GM12878 (cell line): ENCODE measurements at regions not wholly inside any gene's neighbourhood (a gene's known extent, or its start where the extent isn't known, plus 50 kb on each side); places are given as distances from the start of the nearest gene placed in this dataset.

Experiments
- EGR1 ChIP-seq, 2 experiments: IDR thresholded peaks; 1 replicate in 1 of 2; 2 replicates in 1 of 2; pipeline ENCODE4 v1.6.1; 2011 to 2012; ENCODE audit warnings: low read depth in 2 of 2, low read length in 2 of 2, borderline replicate concordance in 1 of 2, mild to moderate bottlenecking in 1 of 2, moderate library complexity in 1 of 2
- EP300 ChIP-seq, 2 experiments: fragments of 150-350 bp in 1 of 2; IDR thresholded peaks; 2 replicates each; pipeline ENCODE4 v1.6.1; 2011 to 2012; ENCODE audit warnings: low read depth in 2 of 2, low read length in 2 of 2, borderline replicate concordance in 1 of 2, improper control_type of control experiment in 1 of 2, inconsistent platforms in 1 of 2; ENCODE audit not compliant: control insufficient read depth in 1 of 2
- MYC ChIP-seq: IDR thresholded peaks from 2 replicates; pipeline ENCODE4 v1.6.1; 2011; ENCODE audit warnings: mild to moderate bottlenecking, low read length, moderate library complexity, inconsistent platforms; ENCODE audit not compliant: insufficient read depth, insufficient replicate concordance, insufficient read length, severe bottlenecking
- POLR2A ChIP-seq: IDR thresholded peaks from 2 replicates; pipeline ENCODE4 v1.6.1; 2011; ENCODE audit warnings: low read depth, mild to moderate bottlenecking, low read length
- POLR2AphosphoS2 ChIP-seq: IDR thresholded peaks from 2 replicates; pipeline ENCODE4 v1.6.1; 2011; ENCODE audit warnings: low read depth, mild to moderate bottlenecking, low read length, improper control_type of control experiment, moderate library complexity
- SIN3A ChIP-seq: IDR thresholded peaks from 2 replicates; pipeline ENCODE4 v1.6.1; 2012; ENCODE audit warnings: low read depth, low read length, improper control_type of control experiment
- TAF1 ChIP-seq: IDR thresholded peaks from 2 replicates; pipeline ENCODE4 v1.6.1; 2011; ENCODE audit warnings: mild to moderate bottlenecking, low read depth, low read length, borderline replicate concordance
- ZSCAN29 ChIP-seq: fragments of 450-650 bp; IDR thresholded peaks from 2 replicates; pipeline ENCODE4 v1.6.1; 2017; ENCODE audit warnings: mild to moderate bottlenecking, moderate library complexity
- ZZZ3 ChIP-seq: IDR thresholded peaks from 2 replicates; pipeline ENCODE4 v1.6.1; 2011; ENCODE audit warnings: low read depth; ENCODE audit not compliant: control insufficient read depth, insufficient read length
- TF ChIP-seq, protein P1 (sequence below): IDR thresholded peaks from 2 replicates; pipeline ENCODE4 v1.6.1; 2012; ENCODE audit warnings: low read length, inconsistent platforms
- TF ChIP-seq, protein P2 (sequence below): IDR thresholded peaks from 2 replicates; pipeline ENCODE4 v1.6.1; 2012; ENCODE audit warnings: mild to moderate bottlenecking, low read depth, low read length

DNA sequence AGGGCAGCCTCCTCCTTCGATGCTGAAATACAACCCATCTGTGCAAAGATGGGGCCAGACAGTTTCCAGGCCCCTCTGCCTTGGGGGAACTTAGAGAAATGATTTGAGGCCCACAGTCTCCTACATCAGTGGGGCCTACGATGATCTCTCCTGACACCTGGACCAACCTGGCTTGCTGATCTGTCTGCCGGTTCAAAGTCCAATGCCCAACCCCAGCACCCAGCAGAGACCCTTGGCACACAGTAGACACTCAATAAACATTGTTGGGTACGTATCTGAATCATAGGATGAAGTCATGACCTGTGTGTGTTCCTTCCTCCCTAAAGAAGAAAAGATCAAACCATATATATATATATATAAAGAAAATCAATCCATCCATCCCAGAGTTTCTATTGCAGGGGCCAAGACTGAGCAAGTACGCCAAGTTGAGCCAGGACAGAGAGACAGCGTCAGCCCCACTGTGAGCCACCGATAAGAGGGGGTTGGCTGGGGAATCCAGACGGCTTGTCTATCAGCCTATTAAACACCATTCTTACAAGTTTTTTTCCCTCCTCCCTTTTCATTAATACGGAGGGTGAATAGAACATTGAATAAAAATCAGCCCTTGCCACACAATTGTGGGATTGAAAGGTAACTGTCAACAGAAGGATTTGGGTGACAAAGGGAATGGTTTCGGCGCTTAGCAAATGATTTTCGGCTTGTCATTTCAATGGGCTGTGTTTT is 244.1 kb downstream of the MN1 start:
- TF ChIP-seq EP300 (IDR thresholded peaks at IDR 0.05; ENCODE audit: borderline replicate concordance in 1 of 2, control insufficient read depth in 1 of 2, low read depth in 2 of 2, low read length in 2 of 2) (no peak), POLR2A (no peak), EGR1 (IDR thresholded peaks at IDR 0.05; ENCODE audit: borderline replicate concordance in 1 of 2, low read depth in 2 of 2, low read length in 2 of 2) (no peak), MYC (no peak), TAF1 (no peak), ZZZ3 (no peak), SIN3A (no peak), ZSCAN29 (no peak), POLR2AphosphoS2 (no peak)
- TF ChIP-seq, protein P1, sequence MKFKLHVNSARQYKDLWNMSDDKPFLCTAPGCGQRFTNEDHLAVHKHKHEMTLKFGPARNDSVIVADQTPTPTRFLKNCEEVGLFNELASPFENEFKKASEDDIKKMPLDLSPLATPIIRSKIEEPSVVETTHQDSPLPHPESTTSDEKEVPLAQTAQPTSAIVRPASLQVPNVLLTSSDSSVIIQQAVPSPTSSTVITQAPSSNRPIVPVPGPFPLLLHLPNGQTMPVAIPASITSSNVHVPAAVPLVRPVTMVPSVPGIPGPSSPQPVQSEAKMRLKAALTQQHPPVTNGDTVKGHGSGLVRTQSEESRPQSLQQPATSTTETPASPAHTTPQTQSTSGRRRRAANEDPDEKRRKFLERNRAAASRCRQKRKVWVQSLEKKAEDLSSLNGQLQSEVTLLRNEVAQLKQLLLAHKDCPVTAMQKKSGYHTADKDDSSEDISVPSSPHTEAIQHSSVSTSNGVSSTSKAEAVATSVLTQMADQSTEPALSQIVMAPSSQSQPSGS = no peak
- TF ChIP-seq, protein P2, sequence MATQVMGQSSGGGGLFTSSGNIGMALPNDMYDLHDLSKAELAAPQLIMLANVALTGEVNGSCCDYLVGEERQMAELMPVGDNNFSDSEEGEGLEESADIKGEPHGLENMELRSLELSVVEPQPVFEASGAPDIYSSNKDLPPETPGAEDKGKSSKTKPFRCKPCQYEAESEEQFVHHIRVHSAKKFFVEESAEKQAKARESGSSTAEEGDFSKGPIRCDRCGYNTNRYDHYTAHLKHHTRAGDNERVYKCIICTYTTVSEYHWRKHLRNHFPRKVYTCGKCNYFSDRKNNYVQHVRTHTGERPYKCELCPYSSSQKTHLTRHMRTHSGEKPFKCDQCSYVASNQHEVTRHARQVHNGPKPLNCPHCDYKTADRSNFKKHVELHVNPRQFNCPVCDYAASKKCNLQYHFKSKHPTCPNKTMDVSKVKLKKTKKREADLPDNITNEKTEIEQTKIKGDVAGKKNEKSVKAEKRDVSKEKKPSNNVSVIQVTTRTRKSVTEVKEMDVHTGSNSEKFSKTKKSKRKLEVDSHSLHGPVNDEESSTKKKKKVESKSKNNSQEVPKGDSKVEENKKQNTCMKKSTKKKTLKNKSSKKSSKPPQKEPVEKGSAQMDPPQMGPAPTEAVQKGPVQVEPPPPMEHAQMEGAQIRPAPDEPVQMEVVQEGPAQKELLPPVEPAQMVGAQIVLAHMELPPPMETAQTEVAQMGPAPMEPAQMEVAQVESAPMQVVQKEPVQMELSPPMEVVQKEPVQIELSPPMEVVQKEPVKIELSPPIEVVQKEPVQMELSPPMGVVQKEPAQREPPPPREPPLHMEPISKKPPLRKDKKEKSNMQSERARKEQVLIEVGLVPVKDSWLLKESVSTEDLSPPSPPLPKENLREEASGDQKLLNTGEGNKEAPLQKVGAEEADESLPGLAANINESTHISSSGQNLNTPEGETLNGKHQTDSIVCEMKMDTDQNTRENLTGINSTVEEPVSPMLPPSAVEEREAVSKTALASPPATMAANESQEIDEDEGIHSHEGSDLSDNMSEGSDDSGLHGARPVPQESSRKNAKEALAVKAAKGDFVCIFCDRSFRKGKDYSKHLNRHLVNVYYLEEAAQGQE = no peak
